ENCODE measurements at regions not wholly inside any gene's neighbourhood (a gene's known extent, or its start where the extent isn't known, plus 50 kb on each side); places are given as distances from the start of the nearest gene placed in this dataset.

- H3K9ac ChIP-seq (ENCODE audit: low read length), result no peak overlapping the region
- no peaks in the 10 kb centered on the region for H3K9me2 ChIP-seq (ENCODE audit: insufficient read depth)
- ATAC-seq (no peak), DNase-seq (ENCODE audit: low read depth, low spot score) (no peak)
- no peaks in the 10 kb centered on the region for H4K20me1 ChIP-seq (ENCODE audit: insufficient read depth)
- ChIA-PET POLR2A (no interaction called here), CTCF (no interaction called here), RAD21 (ENCODE audit: low non-redundant PET in 1 of 2, low total read pairs in 2 of 2, uncharacterized antibody in 2 of 2, unreplicated experiment in 2 of 2) (no interaction called here)
- H3K4me3 ChIP-seq (replicated peaks in 1 of 2; ENCODE audit: low read depth in 1 of 2, low read length in 2 of 2), result no peak overlapping the region
- H3K27ac ChIP-seq (ENCODE audit: low read depth, low read length), result no peak overlapping the region
- H3K79me2 ChIP-seq (ENCODE audit: insufficient read depth, low read length), result no peaks in the 10 kb centered on the region
- no peaks in the 10 kb centered on the region for H3K27me3 ChIP-seq (ENCODE audit: insufficient read depth, low read length)
- no peak overlapping the region for H3K4me2 ChIP-seq (ENCODE audit: low read length)
- intact Hi-C loops (cut with micrococcal nuclease), result no loop called here
- TF ChIP-seq MAX (IDR thresholded peaks at IDR 0.05), result no peak
- no peak for TF ChIP-seq ZNF274 (IDR thresholded peaks at IDR 0.05; ENCODE audit: low read depth, low read length)
- TF ChIP-seq CEBPB (IDR thresholded peaks at IDR 0.05; ENCODE audit: low read depth), result no peak
- no peak for TF ChIP-seq EZH2phosphoT487 (IDR thresholded peaks at IDR 0.05; ENCODE audit: borderline replicate concordance)
- TF ChIP-seq JUND (IDR thresholded peaks at IDR 0.05), result no peak
- TF ChIP-seq ZBTB33 (IDR thresholded peaks at IDR 0.05; ENCODE audit: extremely low read depth, insufficient replicate concordance, low read length), result no peak
- TF ChIP-seq SRF (IDR thresholded peaks at IDR 0.05; ENCODE audit: low read depth), result no peak
- no peak for TF ChIP-seq TCF7L2 (IDR thresholded peaks at IDR 0.05; ENCODE audit: borderline replicate concordance, extremely low read depth, insufficient read depth, insufficient read length)
- no peak for TF ChIP-seq POLR2A (IDR thresholded peaks at IDR 0.05; ENCODE audit: borderline replicate concordance, extremely low read depth, insufficient read depth, insufficient read length)
- TF ChIP-seq CTCF (IDR thresholded peaks at IDR 0.05 in 2 of 3, conservative IDR thresholded peaks at IDR 0.05 in 1 of 3; ENCODE audit: borderline replicate concordance in 1 of 3, insufficient read depth in 1 of 3, low read depth in 2 of 3, low read length in 2 of 3), result no peak
- no peak for TF ChIP-seq SIN3A (IDR thresholded peaks at IDR 0.05; ENCODE audit: low read depth)
- no TSS peak for BruUV-seq (replicated peaks)
- no peak overlapping the region for H2AFZ ChIP-seq (ENCODE audit: low read depth, low read length, poor library complexity, severe bottlenecking)
- H3K9me3 ChIP-seq (ENCODE audit: control insufficient read depth in 1 of 2, insufficient read depth in 1 of 2, low read depth in 1 of 2, low read length in 2 of 2), result peaks cover 11 to 18% of the 10 kb centered on the region in 2 experiments; a peak in 3 of 4 replicates
- no peaks in the 10 kb centered on the region for H3K36me3 ChIP-seq (ENCODE audit: control insufficient read depth in 1 of 2, insufficient read depth in 2 of 2, low read length in 2 of 2)
- H3K4me1 ChIP-seq (ENCODE audit: control insufficient read depth in 1 of 2, insufficient read depth in 2 of 2, low read length in 2 of 2), result no peaks in the 10 kb centered on the region
Observed at GRCh38 chr18:71075147-71075546, 786.3 kb downstream of the SOCS6 start.

Measured in HCT116 (cell line).